Suppressor macrophage treated with lipopolysaccharide for 4 hours (primary cell): ENCODE measurements at regions not wholly inside any gene's neighbourhood (a gene's known extent, or its start where the extent isn't known, plus 50 kb on each side); places are given as distances from the start of the nearest gene placed in this dataset.
"Not testable (repeated sequence)": the region's sequence is repeated elsewhere in the genome, so short reads cannot be mapped to it uniquely, and the experiment has no call there.

Experiments used
- DNase-seq: peaks from one replicate; pipeline ENCODE4 v3.0.0-alpha.2; 2020

DNA sequence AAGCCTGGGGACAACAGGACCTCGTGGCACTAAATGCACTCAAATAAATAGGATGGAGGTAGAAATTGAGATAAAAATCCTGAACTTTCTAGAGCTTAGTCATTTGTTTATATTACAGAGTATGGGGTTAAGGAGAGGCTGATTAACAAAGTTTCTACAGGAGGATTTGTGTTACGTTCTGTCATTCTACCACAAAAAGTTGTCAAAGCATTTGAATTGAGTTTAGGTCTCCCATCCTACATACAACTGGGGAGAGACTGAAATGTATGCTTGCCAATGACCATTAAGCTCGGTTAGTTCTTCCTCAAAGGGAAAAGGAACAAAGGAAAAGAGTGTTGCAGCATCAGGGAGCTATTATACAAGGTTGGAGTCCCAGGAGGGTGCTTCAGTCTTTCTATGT, 597.9 kb downstream of the COL12A1 start:
- DNase-seq, result no peak

DNA sequence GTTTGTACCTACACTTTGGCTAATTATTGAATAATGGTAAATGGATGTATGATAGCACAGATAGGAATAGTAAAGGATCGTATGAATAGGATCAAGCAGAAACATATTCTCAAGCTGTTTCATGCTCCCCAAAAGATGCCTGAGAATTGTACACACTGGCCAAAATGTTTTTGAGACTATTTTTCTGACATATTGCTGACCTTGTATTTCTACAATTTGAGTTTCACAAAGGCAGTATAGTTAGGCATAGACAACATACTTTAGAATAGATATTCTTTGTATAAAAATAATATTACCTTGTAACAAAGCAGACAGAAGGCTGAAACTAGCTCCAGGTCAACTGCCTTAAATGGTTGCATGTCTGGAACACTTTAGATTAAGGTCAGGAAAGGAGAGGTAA, 598.4 kb downstream of the COL12A1 start:
- no peak for DNase-seq

DNA sequence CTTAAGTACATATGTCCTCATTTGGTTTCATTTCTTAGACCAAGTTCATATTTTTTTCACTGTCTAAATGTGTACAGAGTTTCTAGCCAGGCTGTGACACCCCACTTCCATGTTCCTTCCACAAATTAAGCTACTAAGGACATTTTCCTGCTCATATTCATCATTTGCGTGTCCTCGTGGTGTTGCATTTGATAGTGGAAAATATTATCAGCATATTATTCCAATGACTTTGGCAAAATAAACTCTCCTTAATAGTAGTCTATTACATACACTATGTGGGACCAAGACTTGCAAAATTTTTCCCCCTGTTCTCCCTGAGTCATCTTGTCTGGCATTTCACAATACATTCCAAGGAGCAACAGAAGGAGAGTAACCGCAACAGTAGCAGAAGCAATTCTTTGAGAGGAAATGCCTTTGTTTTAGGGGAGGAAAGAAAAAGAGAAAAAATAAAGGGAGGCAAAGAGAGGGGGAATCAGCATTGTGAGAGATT, 599.2 kb downstream of the COL12A1 start:
- peak; percentile 64 for DNase-seq

DNA sequence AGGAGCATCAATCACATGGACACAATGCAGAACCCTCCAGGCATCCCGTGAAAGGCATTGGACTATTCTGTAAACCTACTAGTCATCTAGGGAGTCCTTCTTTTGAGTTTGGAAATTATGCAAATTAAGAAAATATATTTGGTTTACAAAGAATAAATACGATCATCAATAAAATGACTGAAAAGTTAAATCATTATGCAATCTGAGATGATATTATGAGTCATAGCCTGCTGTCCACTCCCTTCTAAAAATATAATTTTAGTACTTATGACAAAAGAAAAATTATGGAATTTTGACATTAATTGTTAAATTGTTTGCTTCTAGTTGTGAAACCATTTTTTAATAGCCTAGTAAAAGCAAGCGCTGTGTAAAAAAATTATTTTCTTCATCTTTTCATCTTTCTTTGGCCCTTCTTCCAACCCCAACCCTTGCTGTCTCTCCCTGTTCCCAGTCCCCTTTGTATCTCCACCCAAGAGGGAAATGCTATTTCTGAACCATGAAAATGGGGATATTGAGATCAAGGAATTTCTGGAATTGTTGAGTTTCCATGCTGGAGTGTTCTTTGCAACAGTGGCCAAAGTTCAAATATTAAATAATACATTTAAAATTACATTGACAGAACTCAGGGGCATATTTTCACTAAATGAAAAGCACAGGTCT, 599.8 kb downstream of the COL12A1 start:
- DNase-seq, result no peak

DNA sequence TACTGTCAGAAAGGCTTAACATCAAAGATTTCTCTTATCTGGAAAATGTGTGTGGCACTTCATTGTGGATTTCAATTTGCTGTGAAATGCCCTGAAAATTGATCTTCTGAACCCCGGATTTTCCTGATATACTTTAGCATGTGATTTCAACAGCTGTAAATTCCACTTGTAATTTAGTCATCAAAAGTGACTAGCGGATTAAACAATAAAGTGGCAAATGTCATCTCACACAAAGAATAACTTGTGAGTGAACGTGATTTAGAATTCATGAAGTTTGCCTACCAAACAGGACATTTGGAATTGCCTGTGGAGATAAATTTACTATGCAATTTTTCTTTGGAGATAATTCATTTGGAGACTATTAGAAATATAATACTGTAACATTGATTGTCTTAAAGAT, 601.6 kb downstream of the COL12A1 start:
- DNase-seq, result no peak

DNA sequence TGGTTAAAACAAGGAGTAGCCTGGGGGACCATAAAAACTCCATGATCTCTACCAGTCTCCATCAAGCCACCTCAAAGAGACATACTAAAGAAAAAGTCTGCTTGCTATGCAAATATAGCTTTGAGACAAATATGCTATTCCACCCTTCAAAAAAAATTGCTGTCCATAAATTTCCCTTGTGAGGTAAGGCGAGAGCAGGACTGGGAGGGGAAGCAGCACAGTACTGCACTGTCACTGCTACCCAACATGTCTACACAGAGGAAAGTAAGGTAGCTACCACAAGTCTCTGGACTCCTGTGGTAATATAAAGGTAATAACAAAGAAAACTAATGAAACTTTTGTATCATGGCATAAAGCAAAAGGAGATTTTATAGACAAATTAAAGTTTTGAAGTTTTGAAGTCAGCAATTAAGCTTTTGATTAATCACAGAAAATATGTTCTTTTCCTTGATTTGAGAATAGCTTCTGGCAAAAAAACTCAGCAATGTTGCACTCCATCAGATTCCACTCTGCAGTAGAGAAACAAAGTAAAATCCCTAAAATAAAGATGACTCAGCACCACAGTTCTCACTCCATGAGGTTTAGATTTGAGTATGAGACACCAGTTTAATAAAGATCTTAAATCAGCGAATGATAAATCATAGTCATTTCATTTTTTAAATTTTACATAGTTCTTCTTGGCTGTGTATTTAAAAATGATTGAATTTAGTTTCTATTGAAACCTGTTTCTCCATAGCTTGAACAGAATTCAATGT, 602.4 kb downstream of the COL12A1 start:
- no peak for DNase-seq

DNA sequence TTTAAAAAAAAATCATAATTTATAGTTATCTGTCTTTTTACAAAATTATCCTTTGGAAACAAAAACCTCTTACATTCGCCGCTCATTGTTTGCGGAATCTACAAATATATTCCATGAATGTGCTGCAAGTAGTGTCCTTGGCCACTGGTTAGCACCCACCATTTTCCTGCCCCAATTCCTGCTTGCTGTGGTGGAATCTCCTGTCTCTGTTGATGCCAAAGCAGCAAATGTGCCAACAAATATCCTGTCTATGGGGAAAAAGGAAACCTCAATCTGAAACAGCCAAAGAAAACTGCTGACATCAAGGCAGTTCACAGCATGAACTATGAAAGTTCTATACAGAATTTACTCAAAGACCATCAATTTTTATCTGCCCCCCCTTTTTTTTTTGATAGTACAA, 603.6 kb downstream of the COL12A1 start:
- DNase-seq, result no peak

DNA sequence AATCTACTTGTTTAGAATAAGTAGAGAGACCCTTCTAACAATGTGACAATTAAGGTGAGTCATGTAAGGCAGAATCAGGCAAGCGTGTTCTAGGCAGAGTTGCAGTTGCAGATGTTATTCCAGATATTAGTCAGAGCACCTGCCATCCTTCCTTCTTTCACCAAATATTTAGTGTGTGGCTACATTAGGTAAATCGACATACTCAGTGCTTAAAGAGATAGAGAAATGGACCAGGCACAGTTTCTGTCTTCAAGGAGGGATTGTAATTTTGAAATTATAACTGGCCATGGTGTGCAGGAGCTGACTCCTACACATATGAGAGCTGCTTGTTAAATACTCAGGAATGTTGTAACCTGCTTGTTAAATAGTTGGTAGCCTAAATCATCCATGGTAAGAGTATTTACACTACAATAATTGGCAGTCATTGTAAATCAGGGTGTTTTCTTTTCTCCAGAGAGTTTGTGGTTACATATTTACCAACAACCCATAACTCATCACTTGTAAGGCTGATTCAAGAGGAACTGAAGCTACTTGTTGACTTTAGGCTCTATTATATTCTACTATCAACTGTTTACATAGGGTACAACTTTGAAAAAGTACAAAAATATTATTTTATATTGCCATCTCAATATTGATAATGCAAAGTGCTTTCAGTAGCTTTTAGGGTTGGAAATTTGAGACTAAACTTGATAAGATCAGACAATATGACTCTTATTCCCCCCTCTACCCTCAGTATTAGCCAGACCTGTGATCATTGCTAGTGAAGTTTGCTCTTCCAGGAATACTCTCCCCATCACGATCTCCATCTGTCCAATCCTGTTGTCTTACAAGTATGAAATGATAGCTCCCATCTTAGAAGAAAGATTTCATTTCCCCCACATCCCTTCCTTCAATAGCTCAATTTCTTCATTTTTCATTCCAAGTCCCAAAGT, 607.1 kb downstream of the COL12A1 start:
- no peak for DNase-seq

DNA sequence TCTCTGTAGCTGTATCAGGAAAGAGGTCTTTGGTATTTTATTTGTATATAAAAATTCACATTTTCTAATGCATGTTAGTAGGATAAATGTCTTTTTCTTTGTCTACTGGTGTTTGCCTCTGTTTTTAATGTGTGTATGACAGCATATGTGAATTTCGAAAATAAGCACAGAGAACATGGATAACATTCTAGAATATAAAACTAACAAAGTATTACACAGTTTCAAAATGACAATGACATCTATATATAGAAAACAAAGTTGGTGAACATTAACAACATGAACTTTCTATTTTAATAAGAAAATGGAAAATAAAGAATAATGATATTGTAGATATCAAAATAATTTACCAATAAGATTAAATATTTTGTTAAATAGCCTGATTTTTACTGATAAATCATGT, 608.0 kb downstream of the COL12A1 start:
- DNase-seq, result no peak

DNA sequence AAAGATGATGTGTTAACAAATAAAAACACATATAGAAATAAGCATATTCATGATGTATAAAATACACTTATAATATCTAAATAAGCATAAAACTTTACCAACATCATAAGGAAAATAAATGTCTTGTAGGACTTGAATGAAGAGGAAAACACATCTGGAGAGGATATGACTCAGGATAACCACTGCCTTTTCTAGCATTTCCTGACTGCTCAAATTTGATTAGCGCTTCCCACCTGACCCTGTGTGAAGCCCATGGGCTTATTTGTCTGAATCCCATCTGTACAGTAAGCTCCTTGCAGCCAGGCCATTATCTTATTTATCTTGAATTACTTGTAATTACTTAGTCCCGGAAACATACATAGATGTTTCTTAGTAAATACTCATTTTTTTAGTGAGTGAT, 608.6 kb downstream of the COL12A1 start:
- no peak for DNase-seq

DNA sequence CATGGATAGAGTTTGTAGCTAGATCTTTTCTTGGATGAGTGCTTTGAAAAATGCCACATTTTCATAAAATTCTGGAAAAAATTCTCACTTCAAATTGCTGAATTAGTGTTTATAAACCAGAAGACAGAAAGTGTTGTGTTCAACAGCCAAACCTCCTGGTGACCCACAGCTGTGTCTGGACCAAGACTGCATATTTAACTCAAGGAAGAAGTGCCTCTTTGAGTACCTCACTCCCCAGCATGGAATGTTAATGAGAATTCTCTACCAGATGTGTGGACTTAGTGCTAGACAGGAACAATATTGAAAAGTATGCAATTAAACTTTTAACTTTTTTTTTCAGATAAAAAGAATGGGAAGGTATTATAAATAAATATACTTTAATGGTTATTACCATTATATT, 609.3 kb downstream of the COL12A1 start:
- DNase-seq, result no peak

DNA sequence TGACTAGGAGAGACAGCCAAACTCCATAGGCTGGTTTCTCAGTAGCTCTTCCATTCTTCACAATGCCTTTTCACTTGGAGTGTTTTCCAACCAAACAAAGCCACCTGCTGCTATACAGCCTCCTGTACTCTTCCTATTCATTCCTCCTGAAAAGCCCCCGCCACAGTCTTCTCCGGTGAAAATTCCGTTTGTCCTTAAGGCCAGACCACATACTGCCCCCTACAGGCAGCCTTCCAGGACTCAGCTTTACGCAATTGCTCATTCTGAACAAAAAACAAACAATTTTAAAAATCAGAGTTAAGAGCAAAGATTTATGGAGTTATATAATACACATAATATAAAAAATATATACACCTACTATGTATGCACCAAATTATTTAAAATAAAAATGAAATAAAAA, 611.5 kb downstream of the COL12A1 start:
- DNase-seq, result not testable (repeated sequence)

DNA sequence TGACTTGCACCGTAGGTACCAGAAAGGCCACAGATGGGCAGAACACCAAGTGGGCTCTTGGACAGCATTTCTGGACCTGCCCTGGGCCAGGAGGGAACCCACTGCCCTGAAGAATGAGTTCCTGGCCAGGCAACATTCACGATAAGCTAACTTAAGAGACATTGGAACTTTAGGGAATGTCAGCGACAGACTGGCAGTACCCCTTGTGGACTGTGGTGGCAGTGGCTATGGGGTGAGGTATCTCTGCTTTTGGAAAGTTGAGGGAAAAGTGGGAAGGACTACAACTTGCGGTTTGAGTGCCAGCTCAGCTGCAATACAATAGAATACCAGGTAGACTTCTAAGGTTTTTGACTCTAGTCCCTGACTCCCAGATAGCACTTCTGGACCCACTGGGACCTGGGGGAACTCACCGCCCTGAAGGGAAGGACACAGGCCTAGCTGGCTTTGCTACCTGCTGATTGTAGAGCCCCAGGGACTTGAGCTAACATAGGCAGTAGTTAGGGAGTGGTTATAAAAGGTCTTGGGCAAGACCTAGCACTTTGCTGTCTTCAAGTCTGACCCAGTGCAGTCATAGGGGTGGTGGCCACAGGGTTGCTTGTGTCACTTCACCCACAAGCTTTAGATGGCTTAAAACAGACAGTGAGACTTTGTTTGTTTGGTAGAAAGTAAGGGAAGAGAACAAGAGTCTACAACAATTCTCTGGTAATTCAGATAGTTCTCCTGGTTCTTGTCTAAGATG, 617.6 kb downstream of the COL12A1 start:
- DNase-seq, result no peak

DNA sequence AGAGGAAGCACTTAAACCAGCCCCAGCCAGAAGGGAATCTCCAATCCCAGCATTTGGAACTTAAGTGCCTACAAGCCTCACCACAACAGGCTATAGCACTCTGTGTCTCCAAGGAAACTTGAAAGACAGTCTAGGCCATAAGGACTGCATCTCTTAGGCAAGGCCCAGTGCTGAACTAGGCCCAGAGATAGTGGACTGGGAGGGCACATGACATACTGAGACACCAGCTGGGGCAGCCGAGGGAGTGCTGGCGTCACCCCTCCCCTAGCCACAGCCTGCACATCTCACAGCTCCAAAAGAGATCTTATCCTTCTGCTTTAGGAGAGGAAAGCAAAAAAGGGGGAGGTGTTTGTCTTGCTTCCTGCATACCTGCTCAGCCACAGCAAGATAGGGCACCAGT, 618.5 kb downstream of the COL12A1 start:
- DNase-seq, result no peak

DNA sequence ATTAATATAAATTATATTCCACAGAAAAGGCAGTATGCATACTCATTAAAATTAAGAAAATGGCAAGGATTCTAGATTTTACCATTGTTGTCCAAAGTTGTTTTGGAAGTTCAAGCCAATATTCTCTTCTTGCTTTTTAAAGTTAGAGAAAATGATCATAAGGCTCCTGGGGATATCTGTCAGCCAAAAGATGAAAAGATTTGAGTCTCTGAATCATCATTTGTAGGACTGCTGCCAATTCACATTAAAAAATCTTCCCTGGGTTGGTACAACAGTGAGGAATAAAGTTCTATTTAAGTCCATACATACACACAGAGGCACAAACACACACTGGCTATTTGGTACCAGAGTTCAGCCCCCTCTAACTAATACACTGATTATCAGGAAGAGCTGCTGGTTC, 620.1 kb downstream of the COL12A1 start:
- no peak for DNase-seq

DNA sequence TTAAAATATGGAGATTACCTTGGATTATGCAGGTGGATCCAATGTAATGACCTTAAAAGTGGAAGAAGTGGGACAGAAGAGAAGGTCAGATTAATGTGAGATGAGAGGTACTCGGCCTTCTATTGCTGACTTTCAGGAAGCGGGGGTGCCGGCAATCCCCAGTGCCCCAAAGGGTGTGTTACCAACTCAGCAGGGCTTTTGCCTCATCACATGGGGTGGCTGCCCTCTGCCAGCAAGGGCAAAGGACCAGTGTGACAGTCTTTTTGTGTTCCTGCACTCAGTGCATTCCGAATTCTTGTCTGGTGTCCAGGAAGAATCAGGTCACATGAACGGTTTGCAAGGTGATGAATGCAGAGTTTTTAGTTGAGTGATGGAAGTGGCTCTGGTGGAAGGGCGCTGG, 624.2 kb downstream of the COL12A1 start:
- no peak for DNase-seq

DNA sequence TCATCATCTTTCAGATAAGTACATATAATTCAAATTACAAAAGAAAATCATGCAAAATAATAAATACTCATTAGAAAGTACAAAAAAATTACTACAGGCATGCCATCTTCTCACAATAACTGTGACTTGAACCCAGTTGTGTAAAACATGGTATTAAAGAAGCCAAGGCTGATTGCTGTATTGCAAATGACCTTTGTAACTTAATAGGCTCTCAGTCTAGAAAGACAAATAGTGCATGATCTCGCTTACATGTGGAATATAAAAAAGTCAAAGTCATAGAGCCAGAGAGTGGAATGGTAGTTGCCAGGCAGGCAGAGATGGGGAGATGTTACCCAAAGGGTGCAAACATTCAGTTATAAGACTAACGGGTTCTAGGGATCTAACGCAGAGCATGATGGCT, 626.1 kb downstream of the COL12A1 start:
- DNase-seq, result no peak

DNA sequence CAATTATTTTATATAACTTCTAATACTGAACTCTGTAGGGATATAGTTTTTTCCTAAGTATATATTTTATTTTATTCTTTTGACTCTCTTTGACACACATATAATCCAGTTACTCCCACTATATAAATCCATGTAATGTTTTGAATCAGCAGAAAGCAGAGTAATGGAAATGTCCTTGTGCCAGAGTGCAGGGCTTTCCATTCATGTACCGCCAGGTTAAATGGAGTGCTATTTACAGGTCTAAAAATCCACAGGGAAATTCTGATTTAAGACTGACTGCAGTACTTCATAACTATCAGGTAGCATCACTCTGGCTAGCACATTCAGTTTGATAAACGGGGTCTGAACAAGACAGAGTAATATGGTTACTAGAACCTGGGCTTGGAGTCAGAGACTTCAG, 626.8 kb downstream of the COL12A1 start:
- no peak for DNase-seq

DNA sequence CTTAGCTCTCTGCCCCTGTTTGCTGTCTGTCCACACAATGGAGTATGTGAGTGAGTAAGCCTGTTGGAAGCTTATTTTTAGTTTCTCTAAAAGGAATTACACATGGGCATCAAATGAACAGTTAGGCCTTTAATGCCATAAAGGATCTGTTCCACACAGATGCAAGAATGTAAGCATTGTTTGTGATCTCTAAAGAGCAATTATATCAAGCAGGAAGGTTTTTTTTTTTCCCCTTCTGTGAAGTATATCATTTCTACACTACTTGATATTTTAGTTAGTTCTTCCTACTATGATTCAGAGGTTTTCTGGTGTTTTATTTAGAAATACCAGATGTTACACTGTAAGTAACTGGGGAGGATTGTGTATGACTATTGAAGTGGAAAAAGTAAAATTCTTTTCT, 627.5 kb downstream of the COL12A1 start:
- no peak for DNase-seq

DNA sequence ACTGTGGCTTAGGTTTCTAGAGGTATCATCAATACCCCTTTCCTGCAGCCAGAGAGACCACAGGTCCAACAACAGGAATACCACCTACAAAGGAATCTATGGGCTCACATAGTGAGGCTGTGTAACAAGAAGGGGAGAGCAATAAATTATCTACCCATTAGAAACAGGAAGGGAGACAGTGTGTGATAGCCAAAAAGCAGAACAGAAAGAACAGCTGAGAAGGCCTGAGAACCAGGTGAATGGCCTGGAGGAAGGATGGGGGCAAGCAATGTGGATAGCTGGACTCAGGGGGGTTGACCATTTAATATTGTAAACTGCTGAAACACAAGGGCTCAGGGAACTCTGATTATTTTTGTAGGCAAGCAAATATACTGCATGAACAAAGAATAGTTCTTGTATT, 628.2 kb downstream of the COL12A1 start:
- no peak for DNase-seq

DNA sequence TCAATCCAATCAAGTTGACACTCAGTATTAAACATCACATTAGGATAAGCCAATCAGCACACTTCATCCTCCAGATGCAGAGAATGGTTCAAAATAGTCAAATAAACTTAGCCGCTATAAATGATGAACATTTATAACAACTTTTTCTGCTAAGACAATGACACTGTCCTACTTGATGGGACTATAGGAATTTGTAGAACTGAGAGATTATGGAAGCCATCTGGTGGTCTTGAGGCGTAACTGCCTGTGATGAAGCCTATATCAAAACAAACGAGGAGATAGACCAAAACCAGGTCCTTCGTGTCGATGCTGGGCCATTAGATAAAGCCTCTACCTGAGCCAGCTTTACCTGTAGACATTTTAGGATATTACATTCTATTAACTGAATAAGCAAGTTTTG, 631.1 kb downstream of the COL12A1 start:
- peak; percentile 11 for DNase-seq

DNA sequence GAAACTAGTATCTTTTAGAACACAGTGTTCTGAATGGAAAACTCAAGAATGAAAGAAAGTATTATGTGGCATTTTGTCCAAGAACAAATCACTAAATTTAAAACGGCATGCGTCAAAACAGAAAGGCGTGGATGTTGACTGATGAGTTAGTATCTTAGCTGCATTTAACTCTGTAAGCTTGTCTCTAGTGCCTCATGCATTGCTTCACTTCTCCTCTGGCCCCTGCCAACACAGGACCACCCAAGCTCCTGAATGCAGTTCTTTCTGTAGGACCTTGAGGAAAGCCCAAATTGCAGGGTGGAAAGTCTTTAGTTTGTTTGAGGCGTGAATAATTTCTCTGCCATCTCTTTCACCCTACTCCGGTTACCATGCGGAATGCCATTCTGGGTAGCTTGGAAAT, 632.2 kb downstream of the COL12A1 start:
- DNase-seq, result no peak

DNA sequence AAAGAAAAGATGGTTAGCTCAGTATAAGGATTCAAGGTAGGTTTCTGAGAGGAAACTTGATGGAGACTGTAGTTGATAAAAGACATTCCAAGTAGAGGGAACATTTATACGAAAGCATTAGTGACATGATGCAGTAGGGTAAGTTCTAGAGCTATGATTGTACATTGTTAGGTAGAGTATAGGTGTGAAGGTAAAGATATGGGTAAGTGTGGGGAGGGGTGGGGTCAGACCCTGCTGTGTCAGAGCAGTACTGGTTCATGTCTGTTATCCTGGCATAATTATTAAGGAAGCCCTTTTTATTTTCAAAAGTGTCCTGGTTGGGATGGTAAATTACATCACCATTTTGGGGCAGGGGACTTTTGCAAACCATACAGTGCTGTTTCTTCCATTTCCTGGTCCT, 635.8 kb downstream of the COL12A1 start:
- no peak for DNase-seq
